ENCODE measurements at regions not wholly inside any gene's neighbourhood (a gene's known extent, or its start where the extent isn't known, plus 50 kb on each side); places are given as distances from the start of the nearest gene placed in this dataset.

DNA sequence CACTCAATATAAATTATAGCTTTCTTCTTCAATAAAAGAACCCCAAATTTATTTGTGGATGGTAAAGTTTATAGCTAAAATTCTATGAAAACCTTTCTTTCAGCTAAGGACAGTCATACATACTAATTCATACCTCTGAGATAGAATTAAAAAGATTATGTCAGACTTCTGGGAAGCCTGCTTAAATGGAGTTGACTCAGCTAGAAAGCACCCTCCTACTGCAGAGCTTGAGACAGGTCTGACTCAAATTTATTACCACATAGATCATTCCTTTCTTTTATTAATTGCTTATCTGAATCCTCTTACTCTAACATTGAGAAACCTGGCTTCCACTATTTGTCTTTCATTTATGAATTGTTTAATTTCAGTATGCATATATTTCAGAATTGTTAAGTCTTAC lies 1007.0 kb upstream of the LRFN5 start:
- DNase-seq = no peak

DNA sequence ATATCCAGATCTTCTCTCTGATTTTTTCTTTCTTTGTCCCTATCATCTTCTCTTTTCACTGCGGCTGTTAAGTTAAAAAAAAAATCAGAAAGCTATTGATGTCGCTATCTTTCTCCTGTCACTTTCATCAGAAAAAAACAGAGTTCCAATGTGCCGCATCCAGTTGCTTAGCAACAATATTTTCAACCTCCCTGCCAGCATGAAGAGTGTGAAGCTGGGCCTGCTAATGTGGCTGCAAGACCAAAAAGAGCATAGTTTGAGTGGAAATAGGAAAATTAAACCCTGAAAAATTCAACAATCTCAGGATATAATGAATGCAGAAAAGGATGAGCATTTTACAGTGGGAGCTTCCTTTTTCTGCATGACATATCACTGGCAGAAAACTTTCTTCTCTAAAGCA lies 1025.4 kb upstream of the LRFN5 start:
- DNase-seq = peak in 4 of 58 donors; percentile 2 to 9 (median 4)

DNA sequence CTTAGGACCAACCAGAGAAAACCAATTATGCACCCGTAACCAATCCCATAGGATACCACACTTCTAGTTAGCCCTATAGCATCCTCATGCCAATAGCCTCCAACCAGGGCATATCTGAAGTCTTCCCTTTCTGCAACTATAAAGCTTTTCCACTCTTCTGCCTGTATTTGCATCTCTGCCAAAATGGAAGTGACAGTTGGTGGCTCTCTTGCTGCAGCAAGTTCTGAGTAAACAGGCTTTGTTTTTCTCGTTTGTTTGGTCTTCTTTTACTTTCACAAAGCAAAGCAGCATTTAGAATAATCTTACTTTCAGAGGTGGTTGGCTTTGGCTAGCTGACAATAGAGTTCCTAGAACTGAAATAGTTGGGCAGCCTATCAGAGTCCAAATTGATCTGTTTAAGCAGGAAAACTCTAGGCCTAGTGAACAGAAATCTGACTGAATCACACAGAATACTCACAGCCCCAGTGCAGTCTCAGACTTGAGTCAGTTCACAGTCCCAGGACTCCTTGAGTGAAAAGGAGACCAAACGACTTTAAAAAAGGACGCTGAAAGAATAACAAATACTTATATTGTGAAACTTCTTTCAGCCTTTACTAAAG lies 1029.7 kb upstream of the LRFN5 start:
- DNase-seq = peak in 1 of 58 donors; percentile 1

DNA sequence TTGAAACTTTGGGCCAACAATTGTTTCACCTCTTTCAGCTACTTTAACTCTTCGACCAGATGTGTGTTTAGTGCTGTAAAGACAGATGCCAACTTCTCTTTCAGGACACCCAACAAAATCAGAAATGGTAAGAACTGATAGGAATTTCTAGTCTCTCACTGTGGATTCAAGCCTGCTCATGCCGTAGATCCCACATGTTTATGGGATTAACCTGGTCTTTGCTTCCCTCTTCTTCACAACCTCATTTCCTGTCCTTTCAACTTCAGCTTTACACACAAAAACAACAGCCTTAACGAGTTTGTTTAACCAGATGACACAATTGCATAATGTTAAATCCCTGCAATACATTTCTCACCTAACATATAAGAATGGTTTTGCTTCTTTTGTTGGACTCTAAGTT lies 1031.9 kb upstream of the LRFN5 start:
- no peak for DNase-seq

DNA sequence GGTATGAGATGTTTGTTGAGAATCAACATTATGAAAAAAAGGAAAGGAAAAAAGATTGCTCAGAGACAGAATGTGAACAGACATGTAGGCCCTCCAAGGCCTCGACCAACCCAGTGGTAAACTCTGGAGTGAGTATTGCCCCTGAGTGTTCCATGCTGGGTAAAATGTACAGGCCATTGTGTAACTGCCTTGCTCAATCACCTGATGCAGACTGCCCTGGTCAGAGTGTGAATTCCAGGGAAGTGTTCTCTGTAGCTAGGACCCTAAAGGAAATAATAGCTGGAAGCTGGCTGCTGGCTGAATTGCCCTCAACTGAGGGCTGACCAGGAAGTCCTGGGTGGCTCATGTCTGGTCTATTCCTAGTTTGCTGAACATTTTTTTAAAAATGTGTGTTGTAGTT lies 1081.4 kb upstream of the LRFN5 start:
- no peak for DNase-seq

DNA sequence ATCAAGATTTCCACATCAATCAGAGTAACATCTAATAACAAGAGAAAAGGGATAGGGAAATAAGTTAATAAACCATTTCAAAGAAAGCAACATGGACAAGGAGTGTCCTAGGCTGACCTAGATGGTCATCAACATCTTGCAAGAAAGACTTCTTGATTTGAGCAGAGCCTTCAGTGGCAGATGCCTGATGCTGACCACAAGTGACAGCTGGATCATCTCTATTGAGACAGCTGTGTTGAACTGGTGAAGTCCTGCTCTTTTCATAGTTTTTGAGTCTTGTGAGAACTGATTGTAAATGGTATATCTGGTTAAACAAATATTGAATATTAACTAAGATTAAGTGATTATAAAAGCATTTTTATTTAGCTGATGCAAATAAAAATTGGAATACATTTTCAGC lies 1083.6 kb upstream of the LRFN5 start:
- DNase-seq = no peak

DNA sequence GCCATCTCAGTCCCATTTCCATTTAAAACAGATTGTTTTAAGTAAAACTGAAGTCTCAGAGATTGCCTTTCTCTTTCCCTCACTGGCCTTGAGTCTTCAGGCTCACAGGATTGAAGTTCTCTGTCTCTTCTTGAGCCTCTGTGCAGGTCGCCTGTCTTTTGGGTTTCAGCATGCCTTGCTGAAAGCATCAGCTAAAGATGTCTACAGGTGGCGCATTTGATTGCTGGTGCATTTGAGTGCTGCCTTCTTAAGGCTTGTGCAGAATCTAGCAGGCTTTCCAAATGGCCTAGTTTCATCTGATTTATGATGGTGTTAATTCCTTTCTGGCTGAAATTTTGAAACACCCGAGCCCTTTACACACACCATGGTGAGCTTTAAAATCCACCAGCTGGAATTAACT lies 1062.2 kb upstream of the FBXO33 start:
- no peak for DNase-seq

DNA sequence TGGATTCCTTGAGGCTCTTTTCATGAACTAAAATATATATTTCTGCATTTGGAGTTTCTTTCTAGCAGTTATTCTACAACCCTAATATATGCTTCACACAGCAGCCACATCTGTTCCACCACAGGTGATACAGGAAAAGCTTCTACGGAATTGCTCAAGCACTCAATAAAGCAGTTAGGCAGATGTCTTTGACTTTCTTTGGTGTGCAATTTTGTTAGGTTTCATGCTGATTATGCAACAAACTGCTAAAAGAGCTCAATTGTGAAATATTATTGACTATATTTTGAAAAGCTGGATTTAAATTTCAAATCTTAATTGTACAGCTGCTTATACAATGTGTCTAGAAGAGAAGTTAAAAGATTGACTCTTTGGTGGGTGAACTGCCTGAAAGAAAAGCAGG lies 1055.6 kb upstream of the FBXO33 start:
- no peak for DNase-seq

DNA sequence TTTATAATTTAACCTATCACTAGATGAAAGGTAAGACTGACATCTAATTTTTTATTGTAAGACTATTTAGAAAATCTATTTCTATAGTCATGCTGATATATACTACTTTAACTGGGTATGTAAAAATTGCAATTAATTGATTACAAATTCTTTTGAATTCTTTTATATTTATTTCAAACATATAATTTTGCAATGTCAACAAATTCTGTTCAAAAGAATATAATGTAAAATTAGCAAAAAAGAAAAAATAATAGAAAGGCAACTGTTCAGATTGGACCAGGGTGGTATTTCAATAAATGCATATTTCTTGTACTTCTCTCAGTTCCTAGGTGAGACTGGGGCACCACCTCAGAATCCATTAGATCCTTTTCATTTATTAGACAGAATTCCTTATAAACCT lies 1053.5 kb upstream of the FBXO33 start:
- DNase-seq = no peak

DNA sequence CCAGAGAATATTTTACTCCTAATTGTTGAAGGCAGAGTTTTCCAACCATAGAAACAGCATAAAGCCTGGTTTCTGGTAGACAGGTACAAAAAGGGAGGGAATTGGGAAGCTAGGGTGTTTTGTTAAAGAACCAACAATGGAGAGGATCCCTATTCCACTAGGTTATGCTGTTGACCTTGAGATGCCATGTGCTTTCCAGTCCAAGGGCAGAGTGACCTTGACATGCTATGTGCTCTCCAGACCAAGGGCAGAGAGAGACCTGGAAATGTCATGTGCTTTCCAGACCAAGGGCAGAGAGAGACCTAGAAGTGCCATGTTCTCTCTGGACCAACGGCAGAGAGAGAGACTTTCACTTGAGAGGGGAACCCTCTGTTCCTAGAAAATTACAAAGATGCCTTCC lies 1043.8 kb upstream of the FBXO33 start:
- no peak for DNase-seq

DNA sequence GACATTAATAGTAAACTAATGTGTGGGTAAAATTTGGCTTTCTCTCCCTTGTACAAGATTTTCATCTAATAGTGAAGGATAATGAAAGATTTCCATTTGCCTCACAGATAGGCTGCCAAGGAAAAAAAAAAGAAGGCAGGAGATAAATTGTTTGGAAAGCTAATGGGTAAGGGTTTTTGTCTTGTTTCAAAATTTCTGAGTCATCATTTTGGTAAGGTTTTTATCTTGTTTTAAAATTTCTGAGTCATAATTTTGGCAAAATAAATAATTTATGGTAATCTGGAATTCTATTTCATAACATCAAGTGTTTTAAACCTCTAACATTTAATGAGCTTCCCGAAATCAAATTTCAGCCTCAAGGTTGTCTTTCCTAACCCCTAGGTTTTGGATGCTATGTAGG lies 1035.7 kb upstream of the FBXO33 start:
- DNase-seq = no peak

DNA sequence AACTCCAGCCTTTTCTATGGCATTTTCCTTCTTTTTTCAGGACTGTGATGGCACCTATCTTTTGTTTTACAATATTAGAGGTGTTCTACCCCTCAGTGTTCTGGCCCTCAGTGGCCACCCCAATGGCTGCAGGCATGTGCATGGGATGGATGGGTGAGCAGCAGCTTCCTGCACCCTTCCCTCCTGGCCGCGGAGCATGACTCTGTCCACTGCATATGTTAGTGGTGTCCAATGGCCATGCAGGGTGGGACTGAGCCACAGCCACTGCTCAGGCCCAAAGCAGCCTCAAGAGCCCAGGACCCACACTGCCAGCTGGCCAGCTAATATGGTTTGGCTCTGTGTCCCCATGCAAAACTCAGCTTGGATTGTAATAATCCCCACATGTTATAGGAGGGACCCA lies 1032.3 kb upstream of the FBXO33 start:
- DNase-seq = no peak

DNA sequence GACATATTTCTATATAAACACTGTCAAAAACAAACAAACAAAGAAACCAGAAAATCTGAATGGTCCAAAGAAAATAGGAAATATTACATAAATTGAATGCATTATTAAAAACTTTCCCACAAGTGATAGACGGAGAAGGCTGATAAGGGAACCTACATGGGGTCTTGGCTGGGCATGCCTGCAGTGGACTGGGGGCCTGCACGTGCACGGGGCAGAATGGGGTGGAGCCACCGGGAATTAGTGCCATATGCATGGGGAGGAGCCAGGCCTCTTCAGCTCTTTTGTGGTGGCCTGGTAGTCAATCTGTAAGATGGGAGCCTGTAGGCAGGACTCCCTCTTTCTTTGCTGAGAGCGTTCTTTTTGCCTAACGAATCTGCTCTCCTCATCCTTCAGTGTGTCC lies 1031.7 kb upstream of the FBXO33 start:
- no peak for DNase-seq

DNA sequence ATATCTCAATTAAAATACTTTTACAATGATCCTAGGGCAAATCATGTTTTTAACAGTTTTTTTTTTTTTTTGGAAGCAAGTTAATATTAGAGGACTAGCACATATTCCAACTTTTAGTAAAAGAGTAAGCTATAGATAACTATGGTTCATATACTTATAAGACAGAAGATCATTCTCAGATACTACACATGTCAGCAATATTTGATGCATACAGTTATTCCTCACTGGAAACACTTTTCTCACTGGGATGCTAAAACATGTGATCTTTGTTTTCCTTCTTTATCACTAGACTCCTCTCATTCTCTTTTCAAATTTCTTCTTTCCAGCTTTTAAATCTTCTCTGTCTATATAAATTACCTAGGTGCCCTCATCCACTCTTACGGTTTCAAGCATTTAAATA lies 1020.4 kb upstream of the FBXO33 start:
- DNase-seq = no peak

DNA sequence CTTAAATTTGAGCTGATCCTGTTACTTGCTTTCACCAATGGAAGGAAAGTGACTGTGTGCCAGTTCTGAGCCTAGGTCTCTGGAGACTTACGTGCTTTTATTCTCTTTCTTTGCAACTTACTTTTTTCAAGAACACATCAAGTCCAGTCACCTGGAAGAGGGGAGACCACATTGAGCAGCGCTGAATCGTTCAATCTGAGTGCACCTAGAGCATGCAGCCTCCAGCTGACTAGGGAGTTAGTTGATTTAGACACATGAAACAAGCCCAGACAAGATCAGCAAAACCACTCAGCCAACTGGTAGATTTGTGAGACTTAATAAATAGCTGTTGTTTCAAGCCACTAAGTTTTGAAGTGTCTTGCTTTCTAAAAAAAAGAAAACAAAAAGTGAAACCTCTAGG lies 1014.8 kb upstream of the FBXO33 start:
- no peak for DNase-seq

DNA sequence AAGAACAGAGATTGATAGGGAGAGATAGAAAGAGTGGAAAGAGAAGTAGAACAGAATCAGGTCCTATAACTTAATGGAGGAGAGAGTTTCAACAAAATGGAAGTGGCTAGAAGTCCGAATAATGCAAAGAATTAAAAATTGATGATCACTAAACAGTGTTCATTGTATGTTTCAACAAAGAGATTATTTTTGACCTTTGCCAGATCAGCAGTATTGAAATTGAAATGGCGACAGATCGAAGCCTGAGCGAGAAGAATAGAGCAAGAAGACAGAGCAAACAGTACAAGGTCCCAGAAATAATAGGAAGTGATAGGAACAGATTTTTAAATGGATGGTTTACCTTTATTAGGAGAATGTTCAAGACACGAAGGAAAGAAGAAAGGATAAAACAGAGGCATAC lies 1012.8 kb upstream of the FBXO33 start:
- DNase-seq = no peak

DNA sequence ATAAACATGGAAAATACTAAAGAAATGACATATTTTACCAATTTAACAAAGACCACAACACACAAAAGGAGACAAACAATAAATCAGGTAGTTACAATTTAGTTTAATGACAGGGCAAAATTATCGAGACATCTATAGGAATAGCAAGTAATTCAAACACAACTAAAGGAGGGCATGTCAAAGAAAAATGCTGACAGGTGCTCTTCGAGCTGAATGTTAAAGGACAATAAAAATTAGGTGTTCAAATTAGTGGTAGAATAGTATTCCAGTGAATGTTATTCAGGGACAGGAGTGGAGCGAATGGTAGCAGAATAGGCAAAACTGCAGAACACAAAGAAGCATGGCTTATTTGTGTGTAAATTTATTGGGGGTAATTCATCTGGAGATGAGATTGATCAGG lies 1004.3 kb upstream of the FBXO33 start:
- no peak for DNase-seq

DNA sequence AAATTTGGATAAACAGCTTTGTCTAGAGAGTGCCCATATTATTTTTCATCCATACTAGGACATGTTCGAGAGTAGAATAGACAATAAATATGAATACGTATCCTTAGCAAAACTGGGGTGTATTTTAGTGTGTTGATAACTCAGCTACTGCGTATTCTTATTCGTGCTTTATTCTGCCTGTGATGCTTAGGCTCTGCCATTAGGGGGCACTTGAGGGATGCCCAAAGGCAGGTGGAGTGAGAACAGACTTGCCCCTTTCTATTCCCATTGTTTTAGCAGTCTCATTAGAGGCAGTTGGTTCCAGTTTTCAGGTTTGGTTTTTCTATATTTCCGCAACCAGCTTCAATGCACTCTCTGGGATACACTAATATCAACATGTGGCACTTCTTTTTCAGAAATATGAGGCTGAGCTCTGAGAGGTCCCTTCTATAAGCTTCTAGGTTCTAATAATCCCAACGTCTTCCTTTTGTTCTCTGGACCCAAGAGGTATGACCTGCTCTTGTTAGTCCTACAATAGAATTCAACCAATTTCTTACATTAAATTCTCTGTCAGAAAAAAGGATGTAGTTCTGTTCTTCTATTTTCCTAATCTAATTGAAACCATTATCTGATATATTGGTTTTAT lies 985.7 kb upstream of the FBXO33 start:
- peak in 6 of 58 donors; percentile 0 to 6 (median 1) for DNase-seq

DNA sequence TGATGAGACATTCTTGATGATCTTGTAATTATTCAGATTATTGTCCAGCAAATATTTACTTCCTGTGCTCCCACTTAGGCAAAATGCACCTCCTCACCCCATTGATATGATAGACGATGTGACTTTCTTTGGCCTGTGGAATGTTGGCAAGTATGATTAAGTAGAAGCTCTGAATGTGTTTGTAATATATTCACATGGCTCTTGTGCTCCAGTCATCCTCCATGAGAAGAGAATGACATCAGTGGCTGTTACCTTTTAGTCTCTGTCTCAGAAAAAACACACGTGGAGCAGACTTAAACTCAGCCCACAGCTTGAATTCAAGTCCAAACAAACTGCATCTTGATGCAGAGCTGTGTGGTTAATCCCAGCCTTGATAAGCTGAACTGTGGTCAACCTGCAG lies 984.3 kb upstream of the FBXO33 start:
- DNase-seq = no peak

DNA sequence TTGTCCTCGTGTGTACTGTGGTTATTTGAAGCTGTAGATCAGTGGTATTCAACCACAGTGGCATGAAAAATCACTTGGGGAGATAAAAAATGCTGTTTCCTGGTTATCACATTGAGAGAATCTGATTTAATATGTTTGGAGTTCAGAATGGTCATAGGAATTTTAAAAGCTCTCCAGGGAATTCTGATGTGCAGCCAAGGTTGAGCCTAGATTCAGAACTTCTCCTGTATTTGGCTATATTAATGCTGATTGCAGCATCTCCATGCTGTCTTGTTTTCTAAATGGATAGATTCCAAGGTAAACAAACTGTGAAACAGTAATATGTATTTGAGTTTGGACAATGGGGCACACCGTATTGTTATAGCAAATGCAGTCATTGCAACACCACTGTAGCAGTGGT lies 982.2 kb upstream of the FBXO33 start:
- no peak for DNase-seq

DNA sequence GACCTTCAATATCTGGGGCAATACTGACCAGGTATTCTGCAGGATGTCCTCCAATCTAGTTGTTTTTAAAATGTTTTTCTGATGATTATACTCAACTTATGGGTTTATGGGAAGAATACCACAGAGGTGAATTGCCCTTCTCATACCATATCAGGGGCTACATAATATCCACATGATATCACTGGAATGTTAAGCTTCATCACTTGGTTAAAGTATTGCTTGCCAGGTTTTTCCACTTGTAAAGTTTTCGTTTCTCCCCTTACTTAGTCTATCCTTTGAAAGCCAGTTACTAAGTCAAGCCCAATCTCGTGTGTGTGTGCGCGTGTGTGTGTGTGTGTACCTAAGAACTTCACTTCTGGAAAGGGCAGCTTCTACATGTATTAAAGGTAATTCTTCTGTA lies 980.9 kb upstream of the FBXO33 start:
- no peak for DNase-seq

DNA sequence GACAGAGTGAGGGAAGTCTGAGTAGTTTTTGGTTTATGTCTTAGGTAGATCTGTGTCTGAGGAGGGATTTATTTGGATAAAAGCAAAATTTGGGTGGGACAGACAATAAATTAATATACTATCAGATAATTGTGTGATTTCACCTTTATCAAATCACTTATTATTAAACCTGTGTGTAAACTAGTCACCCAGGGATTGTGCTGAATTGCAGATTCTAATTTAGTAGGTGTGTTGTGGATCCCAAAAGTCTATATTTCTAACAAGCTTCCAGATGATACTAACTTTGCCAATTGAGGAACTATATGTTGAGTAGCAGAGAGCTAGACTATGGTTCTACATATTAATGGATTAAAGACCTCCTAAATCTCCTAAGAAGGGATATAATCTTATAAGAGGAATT lies 978.5 kb upstream of the FBXO33 start:
- no peak for DNase-seq

DNA sequence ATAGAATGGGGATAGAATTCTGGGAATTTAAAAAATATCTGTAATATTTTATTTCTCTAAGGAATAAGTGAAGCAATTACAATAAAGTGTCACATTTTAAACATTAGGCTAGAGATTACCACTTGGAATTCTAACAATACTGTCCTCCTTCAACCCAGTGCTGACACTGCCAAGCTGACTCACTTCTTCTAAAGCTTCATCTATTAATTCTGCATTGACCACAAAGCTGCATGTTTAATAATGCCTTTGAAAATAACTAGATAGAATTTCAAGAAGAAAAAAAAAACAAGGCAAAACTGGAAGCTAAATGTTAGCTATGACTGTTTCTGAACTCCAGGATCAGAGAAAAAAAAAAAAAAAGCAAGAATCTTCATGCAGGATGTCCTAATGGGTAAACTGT lies 970.7 kb upstream of the FBXO33 start:
- DNase-seq = no peak

DNA sequence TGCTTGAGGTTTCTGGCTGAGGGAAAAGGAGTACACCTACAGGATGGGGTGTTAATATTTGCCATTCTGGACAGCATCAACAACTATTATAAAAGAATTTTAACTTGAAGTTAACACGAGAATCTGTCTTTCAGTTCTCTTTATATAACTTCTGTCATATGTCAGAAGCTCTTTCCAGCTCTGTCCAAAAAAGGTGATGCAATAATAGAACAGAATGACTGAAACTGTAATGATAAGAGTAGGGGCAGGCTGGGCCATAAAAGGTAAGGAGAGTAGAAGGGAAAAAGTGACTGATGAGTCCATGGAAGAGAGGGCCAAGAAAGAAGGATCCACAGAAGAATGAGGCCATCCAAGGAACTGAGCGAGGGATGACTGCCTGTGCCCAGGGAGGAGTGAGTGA lies 966.7 kb upstream of the FBXO33 start:
- no peak for DNase-seq

Data from anterior cingulate cortex (tissue), 58 donors.